Gastrocnemius medialis (tissue), 4 donors: ENCODE measurements at regions not wholly inside any gene's neighbourhood (a gene's known extent, or its start where the extent isn't known, plus 50 kb on each side); places are given as distances from the start of the nearest gene placed in this dataset.

Experiments
- POLR2A ChIP-seq, 2 donors: fragments of 450-650 bp; IDR thresholded peaks; one replicate each; pipeline ENCODE4 v1.6.1; 2017; ENCODE audit warnings: antibody characterized with exemption in 2 of 2, mild to moderate bottlenecking in 2 of 2, moderate library complexity in 2 of 2
- TF ChIP-seq, protein P1 (sequence below), 5 experiments: fragments of 450-650 bp in 3 of 5; fragments of 200-600 bp in 2 of 5; sonication (generic) in 2 of 5; IDR thresholded peaks in 4 of 5; conservative IDR thresholded peaks in 1 of 5; 1 replicate in 4 of 5; 2 replicates in 1 of 5; pipeline ENCODE4 v1.5.1; 2016 to 2019; ENCODE audit warnings: antibody characterized with exemption in 5 of 5, mild to moderate bottlenecking in 3 of 5, moderate library complexity in 3 of 5

DNA sequence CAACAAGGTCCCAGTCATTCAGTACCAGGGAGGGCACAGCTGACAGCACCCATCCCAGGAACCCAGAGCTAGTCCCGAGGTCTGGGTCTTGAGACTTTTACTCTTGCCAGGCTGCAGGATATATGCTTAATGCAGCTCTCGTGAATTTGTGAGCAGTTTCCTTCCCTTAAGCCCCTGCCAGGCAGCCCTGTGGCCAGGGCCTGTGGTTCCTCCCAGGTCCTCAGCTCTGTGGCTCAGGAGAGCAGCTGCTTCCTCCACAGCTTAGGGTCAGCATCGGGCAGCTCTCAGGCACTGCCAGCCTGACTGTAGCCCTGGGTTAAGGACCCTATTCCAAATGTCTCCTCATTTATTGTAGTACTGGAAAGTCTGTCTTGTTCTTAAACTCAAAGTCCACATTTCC lies 1384.8 kb downstream of the RPIA start:
- TF ChIP-seq, protein P1, sequence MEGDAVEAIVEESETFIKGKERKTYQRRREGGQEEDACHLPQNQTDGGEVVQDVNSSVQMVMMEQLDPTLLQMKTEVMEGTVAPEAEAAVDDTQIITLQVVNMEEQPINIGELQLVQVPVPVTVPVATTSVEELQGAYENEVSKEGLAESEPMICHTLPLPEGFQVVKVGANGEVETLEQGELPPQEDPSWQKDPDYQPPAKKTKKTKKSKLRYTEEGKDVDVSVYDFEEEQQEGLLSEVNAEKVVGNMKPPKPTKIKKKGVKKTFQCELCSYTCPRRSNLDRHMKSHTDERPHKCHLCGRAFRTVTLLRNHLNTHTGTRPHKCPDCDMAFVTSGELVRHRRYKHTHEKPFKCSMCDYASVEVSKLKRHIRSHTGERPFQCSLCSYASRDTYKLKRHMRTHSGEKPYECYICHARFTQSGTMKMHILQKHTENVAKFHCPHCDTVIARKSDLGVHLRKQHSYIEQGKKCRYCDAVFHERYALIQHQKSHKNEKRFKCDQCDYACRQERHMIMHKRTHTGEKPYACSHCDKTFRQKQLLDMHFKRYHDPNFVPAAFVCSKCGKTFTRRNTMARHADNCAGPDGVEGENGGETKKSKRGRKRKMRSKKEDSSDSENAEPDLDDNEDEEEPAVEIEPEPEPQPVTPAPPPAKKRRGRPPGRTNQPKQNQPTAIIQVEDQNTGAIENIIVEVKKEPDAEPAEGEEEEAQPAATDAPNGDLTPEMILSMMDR (IDR thresholded peaks at IDR 0.05 in 4 of 5, conservative IDR thresholded peaks at IDR 0.05 in 1 of 5) = no peak
- TF ChIP-seq POLR2A (IDR thresholded peaks at IDR 0.05) = no peak
